ENCODE measurements at regions not wholly inside any gene's neighbourhood (a gene's known extent, or its start where the extent isn't known, plus 50 kb on each side); places are given as distances from the start of the nearest gene placed in this dataset.
"Not testable (repeated sequence)": the region's sequence is repeated elsewhere in the genome, so short reads cannot be mapped to it uniquely, and the experiment has no call there.

GRCh38 chr6:57966757-57967156 lies 649.3 kb downstream of the PRIM2 start:
- DNase-seq (ENCODE audit: low spot score) = not testable (repeated sequence)

GRCh38 chr6:57971956-57972355 lies 654.5 kb downstream of the PRIM2 start:
- not testable (repeated sequence) for DNase-seq (ENCODE audit: low spot score)

GRCh38 chr6:57974653-57975052 lies 657.2 kb downstream of the PRIM2 start:
- DNase-seq (ENCODE audit: low spot score) = no peak
- TF ChIP-seq CTCF (IDR thresholded peaks at IDR 0.05; ENCODE audit: extremely low read depth, missing control alignments) = no peak

- not testable (repeated sequence) for DNase-seq (ENCODE audit: low spot score)
Measured at GRCh38 chr6:57975127-57975526, 657.7 kb downstream of the PRIM2 start.

GRCh38 chr6:57976371-57976770 lies 658.9 kb downstream of the PRIM2 start:
- not testable (repeated sequence) for DNase-seq (ENCODE audit: low spot score)

GRCh38 chr6:57983603-57984002 lies 666.2 kb downstream of the PRIM2 start:
- DNase-seq (ENCODE audit: low spot score) = not testable (repeated sequence)

GRCh38 chr6:57984575-57984974 lies 667.1 kb downstream of the PRIM2 start:
- DNase-seq (ENCODE audit: low spot score) = not testable (repeated sequence)

- not testable (repeated sequence) for DNase-seq (ENCODE audit: low spot score)
Measured at GRCh38 chr6:57985734-57986133, 668.3 kb downstream of the PRIM2 start.

- DNase-seq (ENCODE audit: low spot score) = peak; percentile 4
Measured at GRCh38 chr6:57986584-57986983, 669.2 kb downstream of the PRIM2 start.

- not testable (repeated sequence) for DNase-seq (ENCODE audit: low spot score)
Measured at GRCh38 chr6:57989520-57990080, 672.2 kb downstream of the PRIM2 start.

- not testable (repeated sequence) for DNase-seq (ENCODE audit: low spot score)
Measured at GRCh38 chr6:57998858-57999619, 681.6 kb downstream of the PRIM2 start.

- DNase-seq (ENCODE audit: low spot score) = not testable (repeated sequence)
Measured at GRCh38 chr6:58000233-58000632, 682.8 kb downstream of the PRIM2 start.

- not testable (repeated sequence) for DNase-seq (ENCODE audit: low spot score)
Measured at GRCh38 chr6:58003417-58004167, 686.2 kb downstream of the PRIM2 start.

GRCh38 chr6:58007334-58008000 lies 690.0 kb downstream of the PRIM2 start:
- DNase-seq (ENCODE audit: low spot score) = not testable (repeated sequence)

GRCh38 chr6:58008001-58008335 lies 690.5 kb downstream of the PRIM2 start:
- not testable (repeated sequence) for DNase-seq (ENCODE audit: low spot score)

GRCh38 chr6:58011954-58012600 lies 694.6 kb downstream of the PRIM2 start:
- not testable (repeated sequence) for DNase-seq (ENCODE audit: low spot score)

GRCh38 chr6:58016614-58017013 lies 699.2 kb downstream of the PRIM2 start:
- not testable (repeated sequence) for DNase-seq (ENCODE audit: low spot score)

- not testable (repeated sequence) for DNase-seq (ENCODE audit: low spot score)
Measured at GRCh38 chr6:58028188-58028587, 710.8 kb downstream of the PRIM2 start.

- not testable (repeated sequence) for DNase-seq (ENCODE audit: low spot score)
Measured at GRCh38 chr6:58038213-58038612, 720.8 kb downstream of the PRIM2 start.

GRCh38 chr6:58046584-58046983 lies 729.2 kb downstream of the PRIM2 start:
- DNase-seq (ENCODE audit: low spot score) = not testable (repeated sequence)
